SU-DHL-6 (cell line): ENCODE measurements at regions not wholly inside any gene's neighbourhood (a gene's known extent, or its start where the extent isn't known, plus 50 kb on each side); places are given as distances from the start of the nearest gene placed in this dataset.

Source experiments
- CTCF ChIP-seq: fragments of 200-600 bp; sonication (generic); IDR thresholded peaks from one replicate; pipeline ENCODE4 v1.5.1; 2017; ENCODE audit warnings: antibody characterized with exemption, mild to moderate bottlenecking, low read length, moderate library complexity; ENCODE audit not compliant: insufficient read depth, poor library complexity, severe bottlenecking
- EZH2phosphoT487 ChIP-seq: fragments of 200-600 bp; sonication (generic), shearing (Covaris generic); conservative IDR thresholded peaks from 2 replicates; pipeline ENCODE4 v1.6.1; 2018; ENCODE audit warnings: mild to moderate bottlenecking, antibody characterized with exemption, low read length, moderate library complexity, mixed read lengths

GRCh38 chr13:34587576-34587975, 354.5 kb upstream of the NBEA start:
- TF ChIP-seq CTCF (no peak), EZH2phosphoT487 (no peak)
